ENCODE measurements at regions not wholly inside any gene's neighbourhood (a gene's known extent, or its start where the extent isn't known, plus 50 kb on each side); places are given as distances from the start of the nearest gene placed in this dataset.
"Not testable (repeated sequence)": the region's sequence is repeated elsewhere in the genome, so short reads cannot be mapped to it uniquely, and the experiment has no call there.

GRCh38 chr20:19834783-19835182 lies 76.7 kb downstream of the RIN2 start:
- no peak for DNase-seq (ENCODE audit: low read depth)

- DNase-seq (ENCODE audit: low read depth), result no peak
Measured at GRCh38 chr20:19835533-19836222, 77.6 kb downstream of the RIN2 start.

- no peak for DNase-seq (ENCODE audit: low read depth)
Measured at GRCh38 chr20:19838468-19838867, 80.4 kb downstream of the RIN2 start.

GRCh38 chr20:19839053-19839452 lies 81.0 kb downstream of the RIN2 start:
- DNase-seq (ENCODE audit: low read depth), result no peak

- no peak for DNase-seq (ENCODE audit: low read depth)
Measured at GRCh38 chr20:19840111-19840710, 82.2 kb downstream of the RIN2 start.

- no peak for DNase-seq (ENCODE audit: low read depth)
Measured at GRCh38 chr20:19841740-19842139, 83.7 kb downstream of the RIN2 start.

- DNase-seq (ENCODE audit: low read depth), result not testable (repeated sequence)
Measured at GRCh38 chr20:19844850-19845249, 86.8 kb downstream of the RIN2 start.

- no peak for DNase-seq (ENCODE audit: low read depth)
Measured at GRCh38 chr20:19847383-19847782, 89.3 kb downstream of the RIN2 start.

- no peak for DNase-seq (ENCODE audit: low read depth)
Measured at GRCh38 chr20:19849341-19850197, 91.5 kb downstream of the RIN2 start.

- DNase-seq (ENCODE audit: low read depth), result no peak
Measured at GRCh38 chr20:19850198-19850533, 92.1 kb downstream of the RIN2 start.

- no peak for DNase-seq (ENCODE audit: low read depth)
Measured at GRCh38 chr20:19851861-19852260, 93.8 kb downstream of the RIN2 start.

- no peak for DNase-seq (ENCODE audit: low read depth)
Measured at GRCh38 chr20:19855416-19855815, 97.4 kb downstream of the RIN2 start.

- peak; percentile 77 for DNase-seq (ENCODE audit: low read depth)
Measured at GRCh38 chr20:19858466-19859371, 100.7 kb downstream of the RIN2 start.

- DNase-seq (ENCODE audit: low read depth), result no peak
Measured at GRCh38 chr20:19859444-19859843, 101.4 kb downstream of the RIN2 start.

GRCh38 chr20:19860737-19861136 lies 102.7 kb downstream of the RIN2 start:
- DNase-seq (ENCODE audit: low read depth), result no peak

GRCh38 chr20:19861147-19861759 lies 103.2 kb downstream of the RIN2 start:
- no peak for DNase-seq (ENCODE audit: low read depth)

- DNase-seq (ENCODE audit: low read depth), result no peak
Measured at GRCh38 chr20:19864130-19864529, 106.1 kb downstream of the RIN2 start.

GRCh38 chr20:19866070-19866469 lies 108.0 kb downstream of the RIN2 start:
- DNase-seq (ENCODE audit: low read depth), result no peak

- no peak for DNase-seq (ENCODE audit: low read depth)
Measured at GRCh38 chr20:19867074-19867473, 109.0 kb downstream of the RIN2 start.

- DNase-seq (ENCODE audit: low read depth), result no peak
Measured at GRCh38 chr20:19867940-19868371, 109.9 kb downstream of the RIN2 start.

GRCh38 chr20:19868441-19868840 lies 110.4 kb downstream of the RIN2 start:
- no peak for DNase-seq (ENCODE audit: low read depth)

All from Daoy (cell line).